COLO668 (cell line): ENCODE measurements at regions not wholly inside any gene's neighbourhood (a gene's known extent, or its start where the extent isn't known, plus 50 kb on each side); places are given as distances from the start of the nearest gene placed in this dataset.
"Not testable (repeated sequence)": the region's sequence is repeated elsewhere in the genome, so short reads cannot be mapped to it uniquely, and the experiment has no call there.

Experiments used
- DNase-seq: peaks from one replicate; lab custom pipeline; 2025; ENCODE audit not compliant: unreplicated experiment; lab: John Stamatoyannopoulos, UW

DNA sequence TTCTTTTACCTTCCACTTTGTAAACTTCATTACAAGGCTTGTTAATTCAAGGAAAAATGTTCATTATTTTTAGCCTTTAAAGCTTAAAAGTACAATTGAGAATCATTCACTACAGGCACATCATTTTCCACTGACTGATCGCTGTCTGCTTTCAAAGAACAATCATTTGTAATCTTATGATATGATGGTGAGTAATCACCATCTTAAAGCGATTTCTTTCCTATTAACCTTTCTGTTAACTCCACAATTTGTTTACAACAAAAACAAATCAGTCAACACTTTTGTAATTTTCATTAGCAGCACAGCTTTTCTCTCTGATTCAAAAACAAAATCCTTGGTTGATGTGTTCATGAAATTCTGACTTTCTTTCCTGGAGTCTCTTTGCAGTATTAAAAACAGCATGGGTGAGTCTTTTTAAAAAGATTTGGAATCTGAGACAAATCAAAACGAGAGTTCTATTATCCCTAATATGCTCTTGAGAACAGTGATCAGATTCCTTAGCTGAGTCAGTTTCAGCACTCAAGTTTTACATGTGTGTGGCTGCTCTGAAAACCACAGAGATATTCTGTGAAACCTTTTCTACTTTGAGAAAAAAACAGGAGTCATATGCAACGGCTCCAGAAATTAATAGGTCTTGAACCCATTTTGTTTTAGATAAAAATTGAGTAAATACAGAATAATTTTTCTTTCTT lies 145.8 kb upstream of the TMPRSS15 start:
- no peak for DNase-seq

DNA sequence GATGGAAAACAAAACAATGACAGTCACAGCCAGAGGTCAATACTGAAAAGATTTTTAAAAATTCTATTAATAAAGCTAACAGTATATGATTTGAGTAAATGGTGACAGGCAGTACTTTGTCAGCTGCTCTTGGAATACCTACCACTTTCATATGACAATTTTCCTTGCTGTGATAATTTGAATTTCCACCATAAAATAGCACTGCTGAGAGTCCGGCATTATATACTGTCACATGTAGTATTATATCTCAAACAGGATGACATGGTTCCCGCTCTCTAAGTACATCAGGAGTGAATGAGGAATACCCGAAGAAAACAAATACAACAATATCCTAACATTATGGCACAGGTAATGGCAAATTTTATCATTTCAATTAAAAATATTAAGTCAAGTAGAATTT lies 146.8 kb upstream of the TMPRSS15 start:
- no peak for DNase-seq

DNA sequence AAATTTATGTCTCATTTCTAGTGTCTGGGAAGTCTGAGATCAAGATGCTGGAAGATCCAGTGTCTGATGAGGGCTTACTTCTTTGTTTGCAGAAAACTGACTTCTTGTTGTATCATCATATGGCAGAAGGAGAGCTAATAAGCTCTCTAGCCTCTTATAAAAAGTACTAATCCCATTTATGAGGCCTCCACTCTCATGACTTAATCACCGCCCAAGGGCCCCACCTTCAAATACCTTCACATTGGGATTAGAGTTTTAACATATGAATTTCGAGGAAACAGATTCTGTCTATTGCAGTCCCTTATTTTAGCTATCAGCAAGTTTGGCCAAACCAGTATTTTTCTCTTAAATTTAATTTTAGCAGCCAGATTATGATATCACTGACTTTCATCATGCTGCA lies 150.2 kb upstream of the TMPRSS15 start:
- DNase-seq: no peak

DNA sequence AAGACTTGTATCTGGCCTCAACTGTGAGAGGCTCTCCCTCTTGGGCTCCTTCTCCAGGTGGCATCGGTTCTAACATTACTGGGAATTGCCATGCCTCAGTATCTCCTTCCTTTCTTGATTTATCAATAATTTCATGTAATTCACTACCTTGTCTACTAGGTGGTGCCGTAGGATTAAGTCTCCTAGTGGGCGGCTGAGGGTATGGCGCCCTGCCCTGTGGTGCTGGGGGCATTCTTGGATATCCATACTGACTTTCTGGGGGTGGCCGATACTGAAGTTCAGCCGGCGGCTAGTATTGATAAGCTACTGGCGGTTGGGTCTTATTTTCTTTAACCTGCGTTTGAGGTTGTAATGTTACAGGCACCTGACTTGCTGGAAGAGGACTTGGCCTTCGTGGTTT lies 164.2 kb upstream of the TMPRSS15 start:
- DNase-seq: not testable (repeated sequence)

DNA sequence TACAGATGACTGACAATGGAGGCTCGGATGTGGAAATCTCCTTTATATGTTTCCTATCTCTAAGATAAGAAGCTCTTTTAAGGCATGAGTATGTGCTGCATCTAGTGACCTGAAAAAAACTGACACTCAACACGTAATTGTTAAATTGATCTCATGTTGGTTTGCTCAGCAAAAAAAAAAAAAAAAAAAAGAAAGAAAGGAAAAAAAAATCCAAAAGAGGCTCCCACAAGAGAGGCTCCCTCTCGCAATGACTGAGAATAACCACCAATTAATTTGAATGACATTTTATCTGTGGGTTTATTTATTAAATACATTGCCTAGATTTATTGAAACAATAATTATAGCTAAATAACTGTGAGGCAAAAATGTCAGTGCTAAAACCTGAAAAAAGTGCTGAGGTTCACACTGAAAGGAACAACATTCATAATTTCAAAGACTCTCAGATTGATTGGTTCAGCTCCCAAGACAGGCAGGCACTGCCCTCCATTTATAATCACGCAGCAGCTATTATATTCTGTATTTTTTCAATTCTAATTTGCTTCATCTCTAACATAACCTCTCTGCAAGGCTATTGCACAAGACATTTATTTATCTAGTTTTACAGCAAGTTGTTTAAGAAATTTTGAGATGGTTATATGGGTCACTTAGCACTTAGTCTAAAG lies 184.5 kb upstream of the TMPRSS15 start:
- no peak for DNase-seq

DNA sequence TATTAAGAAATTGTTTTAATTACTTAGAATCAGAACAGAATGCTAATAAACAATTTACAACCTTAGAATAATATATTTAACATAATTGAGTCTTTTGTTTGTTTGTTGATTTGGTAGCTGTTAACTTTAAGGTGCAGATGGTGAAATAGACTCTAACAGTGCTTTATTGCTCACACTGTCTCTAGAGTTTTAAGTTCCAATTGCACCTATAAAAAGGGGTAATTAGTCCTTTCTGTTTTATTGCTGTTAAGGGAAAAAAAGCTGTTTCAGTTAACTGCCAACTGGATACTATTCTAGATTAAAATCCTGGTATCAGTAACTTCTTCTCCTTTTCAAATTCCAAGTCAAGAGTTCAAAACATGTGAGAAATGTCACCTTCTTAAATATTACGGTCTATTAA lies 197.6 kb upstream of the TMPRSS15 start:
- DNase-seq: no peak

DNA sequence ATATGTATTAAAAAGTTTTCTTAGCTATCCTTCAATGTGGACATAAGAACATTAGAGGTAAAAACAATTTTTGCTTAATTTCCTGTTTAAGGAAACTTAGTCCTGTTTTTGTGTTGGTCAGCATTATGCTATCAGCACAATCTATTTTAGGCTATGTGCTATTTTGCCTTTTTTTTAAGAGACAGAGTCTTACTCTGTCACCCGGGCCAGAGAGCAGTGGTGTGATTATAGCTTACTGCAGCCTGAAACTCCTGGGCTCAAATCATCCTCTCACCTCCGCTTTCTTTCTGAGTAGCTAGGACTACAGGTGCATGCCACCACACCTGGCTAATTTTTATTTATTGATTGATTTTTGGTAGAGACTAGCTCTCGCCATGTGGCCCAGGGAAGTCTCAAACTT lies 199.1 kb upstream of the TMPRSS15 start:
- DNase-seq: no peak

DNA sequence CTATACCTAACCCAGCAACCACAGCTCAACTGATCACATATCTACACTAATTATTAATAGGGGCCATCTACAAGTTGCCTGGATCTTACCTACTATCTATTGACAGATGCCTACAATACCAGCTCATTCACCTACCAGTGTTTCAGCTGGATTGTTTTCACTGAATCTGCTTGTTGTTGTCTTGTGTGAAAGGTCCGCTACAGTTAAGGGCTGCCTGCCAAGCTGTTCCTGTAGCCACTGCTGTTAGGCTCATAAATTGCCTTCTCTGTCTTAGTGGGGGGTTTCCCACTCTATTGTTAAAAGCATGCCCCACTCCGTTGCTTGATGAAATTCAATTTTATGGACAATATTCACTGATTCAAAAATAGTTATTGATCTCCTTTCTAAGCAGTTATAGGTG lies 199.7 kb upstream of the TMPRSS15 start:
- no peak for DNase-seq

DNA sequence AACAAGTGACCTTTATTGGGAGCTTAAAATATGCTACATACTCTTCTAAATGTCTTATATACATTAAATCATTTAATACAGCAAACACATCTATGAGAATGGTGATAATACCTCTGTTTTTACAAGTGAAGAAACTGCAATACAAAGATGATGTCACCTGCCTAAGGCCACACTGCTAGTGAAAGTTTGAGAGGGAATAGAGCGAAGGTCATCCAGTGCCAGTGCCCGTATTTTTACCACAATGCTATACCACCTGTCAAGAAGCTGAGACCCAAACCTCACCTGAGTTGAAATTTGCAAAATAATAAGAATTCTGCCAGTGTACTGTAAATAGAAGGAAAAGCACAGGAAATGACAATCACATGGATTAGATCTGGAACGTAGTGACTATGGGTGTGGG lies 200.4 kb upstream of the TMPRSS15 start:
- DNase-seq: no peak

DNA sequence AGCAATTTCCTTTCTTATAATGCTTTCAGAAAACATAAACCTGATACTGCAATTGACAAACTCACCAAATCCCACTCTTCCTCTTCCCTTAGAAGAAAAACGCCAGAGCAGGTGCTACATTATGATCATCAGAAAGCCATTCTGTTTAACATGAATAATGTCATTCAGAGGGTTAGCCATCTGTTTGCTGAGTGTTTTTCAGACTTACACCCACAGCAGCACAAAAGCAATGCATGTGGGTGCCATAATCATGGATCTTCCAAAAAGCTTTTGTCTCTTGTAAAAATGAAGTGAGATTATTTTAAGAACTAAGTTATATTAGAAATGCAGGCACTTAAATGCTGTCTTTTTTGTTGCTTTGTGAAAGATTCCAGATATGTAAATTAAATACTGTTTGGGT lies 204.6 kb upstream of the TMPRSS15 start:
- no peak for DNase-seq

DNA sequence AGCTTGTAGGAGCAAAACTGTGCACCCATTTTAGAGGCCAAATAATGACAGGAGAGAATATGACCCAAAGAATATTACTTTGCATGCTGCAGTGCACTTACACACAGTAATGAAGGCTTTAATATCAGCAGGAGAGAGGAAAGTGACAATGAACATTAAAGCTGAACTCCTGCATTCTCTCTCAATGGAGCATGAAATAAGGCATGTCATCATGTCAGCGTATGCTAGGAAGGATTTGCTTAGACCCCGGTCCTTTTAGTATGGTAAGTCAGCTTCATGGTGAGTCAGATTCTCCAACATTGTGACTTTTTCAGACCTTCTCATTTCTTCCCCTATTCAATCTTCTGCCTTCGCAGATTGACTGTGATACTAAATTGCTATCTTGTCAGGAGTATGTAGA lies 210.7 kb upstream of the TMPRSS15 start:
- DNase-seq: no peak

DNA sequence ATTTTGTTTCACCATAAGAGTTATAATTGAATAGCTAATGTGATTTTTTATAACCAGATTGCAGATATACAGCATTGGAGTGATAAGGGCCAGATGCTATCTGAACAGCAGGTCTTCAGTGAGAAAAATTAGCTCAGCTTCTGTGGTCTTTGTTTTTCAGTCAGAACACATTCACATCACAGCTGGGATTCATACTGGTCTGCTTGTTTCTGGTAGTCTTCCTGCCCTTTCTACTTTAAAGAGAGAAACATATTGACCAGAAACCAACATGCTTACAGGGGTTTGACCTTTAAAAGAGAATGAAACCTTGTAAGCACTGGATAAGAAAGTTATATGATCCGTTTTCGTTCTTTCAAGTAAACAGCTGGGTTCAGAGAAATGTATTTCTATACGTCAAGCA lies 213.7 kb upstream of the TMPRSS15 start:
- DNase-seq: no peak

DNA sequence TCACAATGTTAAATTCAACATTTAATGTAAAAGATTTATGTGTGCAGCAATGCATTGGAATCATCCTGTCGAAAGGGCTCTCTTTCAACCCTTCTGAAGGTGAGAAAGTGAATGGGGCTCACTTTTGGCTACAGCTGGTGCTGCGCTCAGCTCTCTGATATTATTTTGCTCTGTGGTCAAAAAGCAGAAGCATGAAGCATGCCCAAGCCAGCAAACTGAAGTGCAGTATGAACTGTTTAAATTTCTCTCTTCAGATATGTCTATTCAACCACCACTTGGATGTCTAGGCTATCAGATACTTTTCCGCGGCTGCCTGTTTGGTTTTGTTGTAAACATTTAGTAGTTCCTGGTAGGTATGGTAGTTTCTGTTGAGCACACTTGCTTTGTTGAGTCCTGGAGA lies 216.9 kb upstream of the TMPRSS15 start:
- no peak for DNase-seq

DNA sequence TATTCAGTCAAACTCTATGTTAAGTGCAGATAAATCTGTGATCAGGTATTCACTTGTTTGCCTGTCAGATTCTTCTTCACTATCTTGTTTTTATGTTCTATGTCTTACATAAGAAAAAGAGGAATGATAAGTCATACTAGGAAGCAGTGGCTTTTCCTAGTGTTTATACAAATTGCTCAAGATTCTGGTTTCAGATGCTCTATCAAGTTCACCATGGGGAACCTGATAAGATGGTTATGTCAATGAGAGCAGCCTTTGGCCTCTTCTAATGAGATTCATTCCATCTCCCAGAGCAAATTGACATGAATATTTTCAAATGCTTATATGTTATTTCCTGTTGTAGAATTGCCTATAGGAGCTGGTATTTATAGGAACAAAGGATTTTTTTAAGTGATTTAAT lies 218.8 kb upstream of the TMPRSS15 start:
- no peak for DNase-seq

DNA sequence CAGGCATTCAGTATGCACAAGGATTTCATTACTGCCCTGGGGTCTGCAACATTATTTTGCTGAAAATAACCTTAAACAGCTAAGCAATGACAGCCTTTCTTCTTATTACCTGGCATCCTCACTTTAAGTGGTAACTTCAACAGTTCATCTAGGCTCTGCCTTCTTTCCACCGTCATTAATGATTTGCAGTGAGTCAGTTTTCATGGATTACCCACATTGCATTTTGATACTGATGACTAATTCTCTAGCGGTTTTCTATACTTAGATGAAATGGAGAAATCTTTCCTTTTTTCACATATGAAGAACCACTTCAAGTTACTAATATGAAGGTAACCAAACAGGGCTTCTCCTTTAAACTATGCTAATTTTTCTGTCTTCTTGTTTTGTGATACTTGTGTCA lies 226.9 kb upstream of the TMPRSS15 start:
- no peak for DNase-seq

DNA sequence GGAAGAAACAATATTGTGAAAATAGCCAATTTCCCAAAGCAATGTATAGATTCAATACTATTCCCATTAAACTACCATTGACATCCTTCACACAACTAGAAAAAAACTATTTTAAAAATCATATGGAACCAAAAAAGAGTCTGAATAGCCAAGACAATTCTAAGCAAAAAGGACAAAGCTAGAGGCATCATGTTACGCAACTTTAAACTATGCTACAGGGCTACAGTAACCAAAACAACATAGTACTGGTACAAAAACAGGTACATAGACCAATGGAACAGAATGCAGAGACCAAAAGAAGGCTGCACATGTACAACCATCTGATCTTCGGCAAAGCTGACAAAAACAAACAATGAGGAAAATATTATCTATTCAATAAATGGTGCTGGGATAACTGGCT lies 233.3 kb upstream of the TMPRSS15 start:
- DNase-seq: no peak

DNA sequence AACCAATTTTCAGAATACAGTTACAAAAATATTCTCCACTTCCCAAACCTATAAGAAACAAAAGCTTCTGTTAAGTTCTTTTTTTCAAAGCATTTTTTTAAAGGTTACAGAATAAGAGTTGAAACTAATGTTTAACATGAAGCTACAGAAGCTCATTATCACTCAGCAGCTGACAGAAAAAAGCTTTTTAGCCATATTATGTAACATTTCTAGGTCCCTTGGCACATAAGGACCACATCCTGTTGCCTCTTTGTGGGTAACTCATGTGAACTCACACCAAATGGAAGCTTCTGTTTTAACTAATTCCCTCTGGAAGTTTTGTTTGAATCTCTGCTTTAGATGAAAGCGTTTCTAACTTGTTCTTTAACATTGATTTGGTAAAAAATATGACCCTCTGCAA lies 242.5 kb upstream of the TMPRSS15 start:
- DNase-seq: no peak

DNA sequence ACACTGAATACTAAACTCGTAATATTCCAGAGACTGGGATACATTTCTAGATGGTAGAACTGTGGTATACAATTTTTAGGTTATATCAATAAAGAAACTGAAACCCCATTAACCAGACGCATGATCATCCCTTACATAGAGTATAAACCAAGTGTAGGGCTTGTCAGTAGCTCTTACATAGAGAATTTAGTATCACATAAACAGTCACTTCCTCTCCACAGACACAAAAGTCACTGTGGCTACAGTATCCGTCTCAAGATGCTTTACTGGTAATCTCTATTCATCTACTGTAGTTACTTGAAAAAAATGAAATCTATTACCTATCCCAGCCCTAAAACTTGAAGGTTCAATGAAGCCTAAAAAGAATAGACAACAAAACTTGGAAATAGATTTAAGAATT lies 252.3 kb upstream of the TMPRSS15 start:
- no peak for DNase-seq

DNA sequence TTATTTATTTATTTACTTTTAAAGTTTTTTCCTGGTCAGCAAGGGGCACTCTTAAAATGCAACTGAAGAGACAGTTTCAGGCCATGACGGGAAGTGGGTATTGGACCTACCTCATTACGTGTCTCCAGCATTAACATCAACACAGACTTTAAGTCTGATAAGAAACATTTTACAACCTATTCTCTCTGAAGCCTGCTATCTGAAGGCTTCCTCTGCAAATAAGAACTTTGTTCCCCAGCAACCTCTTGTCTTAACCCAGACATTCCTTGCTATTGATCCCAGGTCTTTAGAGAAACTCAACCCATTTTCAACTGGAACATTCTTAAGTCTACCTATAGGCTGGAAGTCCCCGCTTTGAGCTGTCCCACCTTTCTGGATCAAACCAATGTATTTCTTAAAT lies 258.3 kb upstream of the TMPRSS15 start:
- no peak for DNase-seq

DNA sequence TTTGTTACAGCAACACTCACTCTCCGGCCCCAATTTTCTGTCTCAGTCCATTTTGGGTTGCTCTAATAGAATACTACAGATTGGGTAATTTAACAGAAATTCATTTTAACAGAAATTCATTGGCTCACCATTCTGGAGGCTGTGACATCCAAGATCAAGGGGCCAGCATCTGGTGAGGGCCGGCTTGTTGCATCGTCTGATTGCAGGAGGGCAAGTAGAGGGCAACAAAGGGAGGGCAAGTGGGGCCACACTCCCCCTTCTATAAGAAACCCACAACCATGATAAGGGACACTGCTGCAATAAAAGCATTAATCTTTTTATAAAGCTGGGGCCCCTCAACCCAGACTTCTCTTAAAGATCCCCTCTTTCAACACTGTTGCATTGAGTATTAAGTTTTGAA lies 260.1 kb upstream of the TMPRSS15 start:
- no peak for DNase-seq

DNA sequence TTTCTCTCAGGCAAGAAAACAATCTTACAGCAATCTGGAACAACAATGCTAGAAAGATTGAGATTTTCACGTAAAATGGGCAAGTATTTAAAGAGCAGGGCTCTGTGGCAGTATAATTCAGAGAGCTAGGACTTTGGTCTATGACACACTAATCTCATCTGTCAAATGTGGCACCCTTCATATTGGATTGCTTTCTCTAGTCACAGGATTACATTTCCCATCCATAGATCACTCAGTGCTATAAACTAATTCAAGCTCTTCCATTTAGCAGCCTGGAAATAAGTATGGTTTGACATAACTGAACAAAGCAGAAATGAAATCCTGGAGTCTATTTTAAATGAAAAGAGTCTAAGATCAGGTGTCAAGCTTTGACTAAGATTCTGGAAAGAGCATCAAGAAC lies 263.1 kb upstream of the TMPRSS15 start:
- DNase-seq: no peak

DNA sequence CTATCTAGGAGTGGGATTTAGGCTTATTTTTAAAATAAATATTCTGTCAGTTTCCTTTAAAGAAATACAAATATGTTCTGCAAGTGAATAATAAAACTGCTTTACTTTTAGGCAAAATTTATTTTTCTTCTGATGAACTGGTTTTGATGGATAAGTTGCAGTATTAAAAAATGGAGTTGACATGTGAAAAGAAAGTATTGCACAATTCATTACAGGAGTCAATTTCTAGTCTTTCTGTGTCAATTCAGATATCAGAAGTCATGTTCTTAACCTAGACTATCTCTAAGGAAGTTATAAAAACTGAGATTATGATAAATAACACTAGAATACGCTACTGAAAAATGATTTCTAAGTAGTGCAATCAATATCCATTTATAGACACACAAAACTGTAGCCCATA lies 270.2 kb upstream of the TMPRSS15 start:
- no peak for DNase-seq

DNA sequence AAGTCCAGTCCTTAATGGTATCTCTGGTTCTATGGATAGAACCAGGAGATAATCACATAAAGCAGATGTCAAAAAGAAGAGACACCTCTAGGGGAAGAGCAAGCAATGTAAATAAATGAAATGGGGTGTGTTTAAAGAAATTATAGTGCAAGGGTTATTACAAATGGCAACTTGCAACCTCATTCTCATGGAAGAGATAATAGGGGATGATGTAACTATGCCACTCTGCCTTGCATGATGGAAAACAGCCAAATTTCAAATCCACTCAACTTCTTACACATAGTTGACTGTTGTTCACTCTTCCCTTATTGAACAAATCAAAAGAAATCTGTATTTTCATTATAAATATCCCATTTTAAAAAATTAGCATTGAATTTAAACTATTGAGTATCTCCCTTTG lies 274.0 kb upstream of the TMPRSS15 start:
- no peak for DNase-seq
